GM19351 (cell line): ENCODE measurements at regions not wholly inside any gene's neighbourhood (a gene's known extent, or its start where the extent isn't known, plus 50 kb on each side); places are given as distances from the start of the nearest gene placed in this dataset.

Experiments
- ATAC-seq: cut with Tn5 transposase; IDR thresholded peaks from one replicate; pipeline ENCODE4 v1.9.1; 2021; ENCODE audit warnings: mild to moderate bottlenecking, moderate library complexity; ENCODE audit not compliant: unreplicated experiment

DNA sequence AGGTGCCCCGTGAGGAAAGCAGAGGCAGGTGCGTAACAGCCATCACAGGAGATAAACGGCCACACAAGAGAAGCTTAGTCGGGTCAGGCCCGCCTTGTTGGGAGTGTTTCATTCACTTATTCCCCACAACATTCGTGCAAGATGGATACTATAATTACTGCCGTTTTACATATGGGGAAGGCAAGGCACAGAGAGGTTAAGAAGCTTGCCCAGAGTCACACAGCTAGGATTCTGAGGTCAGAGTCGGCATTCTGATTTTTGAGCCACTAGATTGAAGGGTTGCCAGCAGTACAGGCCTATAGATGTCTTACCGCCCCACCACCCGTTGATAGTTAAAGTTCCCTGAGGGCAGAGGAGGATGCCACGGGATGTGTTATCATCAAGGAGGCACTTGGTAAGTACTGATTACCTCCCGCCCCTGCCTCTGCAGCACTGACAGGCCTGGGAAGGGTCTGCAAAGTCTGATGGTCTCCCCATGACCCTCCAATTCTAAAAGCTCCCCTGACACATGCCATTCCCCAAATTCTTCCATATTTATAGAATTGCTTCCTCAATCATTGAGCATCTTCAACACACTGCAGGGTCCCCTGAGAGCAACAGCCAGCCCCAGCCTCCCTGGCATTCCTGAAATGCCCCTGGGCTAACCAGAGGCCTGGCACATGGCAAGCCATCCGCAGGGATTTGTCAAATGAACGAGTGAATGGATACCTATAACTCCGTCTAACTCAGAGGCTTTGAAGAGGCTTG, 74.7 kb upstream of the CLDN14 start:
- ATAC-seq = no peak

DNA sequence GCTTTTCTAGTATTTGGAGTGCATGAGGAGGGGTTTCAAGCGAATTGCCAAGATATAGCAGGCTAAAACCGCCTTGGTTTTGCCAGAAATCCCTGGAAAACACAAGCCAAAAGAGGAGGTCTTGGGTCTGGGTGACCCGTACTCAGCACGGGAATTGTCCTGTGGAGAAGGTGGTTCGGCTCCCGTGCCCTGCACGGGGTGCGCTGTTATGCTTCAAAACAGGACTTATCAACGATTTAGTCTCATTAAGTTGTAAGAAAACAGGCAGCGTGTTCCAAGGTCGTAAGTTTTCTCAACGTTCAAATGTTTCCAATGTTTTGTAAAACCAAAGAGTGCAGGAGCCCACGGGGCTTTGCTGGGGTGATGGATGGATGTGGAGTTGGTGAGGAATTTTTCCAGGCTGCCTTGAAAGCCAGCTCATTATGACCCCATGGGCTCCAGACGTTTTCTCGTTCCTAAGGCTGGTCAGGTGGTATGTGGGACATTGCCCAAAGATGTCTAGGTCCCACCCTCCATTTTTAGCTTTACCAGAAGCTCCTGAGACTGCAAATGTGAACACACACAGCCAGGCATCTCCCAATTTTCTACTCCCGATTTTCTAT, 75.4 kb upstream of the CLDN14 start:
- no peak for ATAC-seq

DNA sequence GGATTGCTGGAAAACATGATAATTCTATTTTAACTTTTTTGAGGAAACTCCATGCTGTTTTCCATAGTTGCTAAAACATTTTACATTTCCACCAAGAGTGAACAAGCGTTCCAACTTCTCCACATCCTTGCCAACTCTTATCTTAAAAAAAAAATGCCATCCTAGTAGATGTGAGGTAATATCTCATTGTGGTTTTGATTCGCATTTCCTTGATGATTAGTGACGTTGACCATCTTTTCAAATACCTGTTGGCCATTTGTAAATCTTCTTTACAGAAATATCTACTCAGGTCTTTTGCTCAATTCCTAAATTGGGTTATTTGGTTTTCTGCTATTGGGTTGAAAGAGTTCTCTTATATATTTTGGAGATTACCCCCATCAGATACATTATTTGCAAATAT, 77.4 kb upstream of the CLDN14 start:
- ATAC-seq = no peak

DNA sequence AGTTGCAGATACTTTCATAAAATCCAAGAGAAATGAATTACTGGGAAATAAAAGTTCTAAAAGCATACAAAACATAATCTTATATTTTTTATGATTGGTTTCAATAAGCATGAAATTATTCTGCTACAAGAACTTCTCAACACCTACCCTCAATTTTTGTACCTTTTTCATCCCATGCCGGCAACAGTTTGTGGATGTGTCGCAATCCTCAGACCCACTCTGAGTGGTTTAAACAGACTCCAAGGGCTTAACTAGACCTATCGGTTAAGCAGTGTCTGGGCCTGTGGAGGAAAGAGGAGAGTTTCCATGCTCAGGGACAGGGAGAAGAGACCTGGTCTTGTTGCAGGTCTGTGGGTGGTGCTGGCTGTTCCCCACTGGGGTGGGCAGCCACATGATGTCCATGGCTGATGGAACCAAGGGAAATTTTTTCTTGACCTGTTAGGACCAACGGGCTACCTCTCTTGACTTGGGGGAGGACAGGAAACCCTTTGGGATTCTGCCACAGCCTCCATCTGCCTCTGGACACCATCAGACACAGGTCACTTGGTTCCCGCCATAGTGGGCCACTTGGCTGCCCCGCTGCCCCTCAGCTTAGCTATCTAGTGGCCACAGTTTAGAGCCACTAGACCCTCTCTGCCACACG, 81.1 kb upstream of the CLDN14 start:
- no peak for ATAC-seq

DNA sequence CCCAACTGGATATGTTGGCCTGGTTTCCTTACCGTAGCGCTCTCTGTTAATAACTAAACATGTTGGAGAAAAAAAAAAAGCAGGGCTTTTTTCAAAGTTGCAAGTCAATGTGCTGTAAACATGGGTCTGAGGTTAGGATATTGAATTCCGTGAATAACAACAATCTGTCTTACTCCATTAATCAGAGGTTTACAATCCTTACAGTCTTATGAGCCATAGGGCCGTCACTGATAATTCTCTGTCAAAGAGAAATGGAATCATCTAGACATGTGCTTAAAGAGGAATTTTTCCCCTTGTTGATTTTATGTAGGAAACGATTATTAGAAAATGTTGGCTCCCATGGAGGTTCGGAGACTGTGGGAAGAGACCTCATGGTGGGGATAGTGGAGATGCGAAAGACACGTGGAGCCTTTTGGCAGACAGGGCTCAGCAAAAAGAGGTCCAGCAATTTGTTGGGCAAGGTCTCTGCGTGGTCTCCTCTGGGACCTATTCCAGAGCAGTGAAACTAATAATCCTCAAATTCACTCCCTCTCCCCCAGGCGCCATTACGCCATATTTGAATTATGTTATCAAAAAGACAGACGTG, 83.5 kb upstream of the CLDN14 start:
- ATAC-seq = no peak

DNA sequence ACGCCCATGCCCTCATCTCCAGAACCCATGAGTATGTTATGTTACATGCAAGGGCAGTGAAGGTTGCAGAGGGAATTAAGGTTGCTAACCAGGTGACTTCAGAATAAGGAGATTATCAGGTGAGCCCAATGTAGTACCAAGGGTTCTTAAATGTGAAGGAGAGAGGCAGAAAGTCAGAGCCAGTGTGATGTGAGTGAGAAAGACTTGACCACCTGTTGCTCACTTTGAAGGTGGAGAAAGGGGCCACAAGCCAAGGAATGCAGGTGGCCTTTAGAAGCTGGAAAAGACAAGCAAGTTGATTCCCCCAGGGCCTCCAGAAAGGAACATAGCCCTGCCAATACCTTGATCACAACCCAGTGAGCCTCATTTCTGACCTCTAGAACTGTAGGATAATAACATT, 84.7 kb upstream of the CLDN14 start:
- ATAC-seq = no peak

DNA sequence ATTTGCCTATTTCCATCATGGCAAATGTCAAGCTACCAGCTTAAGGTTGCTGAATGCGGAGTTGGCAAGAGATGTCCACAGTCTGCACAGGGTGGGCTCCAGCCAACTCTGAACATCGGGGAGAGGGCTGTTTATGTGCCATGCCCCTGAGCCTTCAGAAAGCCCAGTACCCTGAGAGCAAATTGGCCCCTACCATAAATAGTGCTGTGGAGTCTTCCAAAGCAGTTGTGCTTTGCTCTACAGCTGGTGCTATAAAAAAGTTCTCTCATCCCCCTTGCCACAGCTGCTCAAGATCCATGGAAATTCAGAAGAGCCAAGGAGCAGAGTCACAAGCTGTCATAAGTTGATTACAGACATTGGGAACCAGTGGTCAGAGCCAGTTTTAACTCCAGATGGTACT, 85.6 kb upstream of the CLDN14 start:
- ATAC-seq = no peak

DNA sequence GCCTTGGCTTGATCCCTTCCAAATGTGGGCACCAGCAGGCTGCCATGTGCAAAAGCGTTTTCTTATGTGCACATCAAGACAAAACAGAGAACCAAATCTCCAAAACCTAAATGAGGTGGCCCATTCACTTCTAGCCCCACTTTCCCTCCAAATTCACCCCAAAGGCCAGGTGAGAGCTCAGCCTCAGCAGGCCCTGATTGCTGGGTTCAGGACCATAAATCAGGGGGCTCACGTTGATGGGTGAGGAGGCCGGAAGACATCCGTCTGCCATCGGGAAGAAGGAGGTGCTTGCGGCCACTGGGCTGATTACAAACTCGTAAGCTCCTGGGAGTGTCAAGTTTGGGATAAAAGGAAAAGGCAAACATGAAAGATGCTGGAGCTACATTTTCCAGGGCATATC, 86.7 kb upstream of the CLDN14 start:
- ATAC-seq = no peak

DNA sequence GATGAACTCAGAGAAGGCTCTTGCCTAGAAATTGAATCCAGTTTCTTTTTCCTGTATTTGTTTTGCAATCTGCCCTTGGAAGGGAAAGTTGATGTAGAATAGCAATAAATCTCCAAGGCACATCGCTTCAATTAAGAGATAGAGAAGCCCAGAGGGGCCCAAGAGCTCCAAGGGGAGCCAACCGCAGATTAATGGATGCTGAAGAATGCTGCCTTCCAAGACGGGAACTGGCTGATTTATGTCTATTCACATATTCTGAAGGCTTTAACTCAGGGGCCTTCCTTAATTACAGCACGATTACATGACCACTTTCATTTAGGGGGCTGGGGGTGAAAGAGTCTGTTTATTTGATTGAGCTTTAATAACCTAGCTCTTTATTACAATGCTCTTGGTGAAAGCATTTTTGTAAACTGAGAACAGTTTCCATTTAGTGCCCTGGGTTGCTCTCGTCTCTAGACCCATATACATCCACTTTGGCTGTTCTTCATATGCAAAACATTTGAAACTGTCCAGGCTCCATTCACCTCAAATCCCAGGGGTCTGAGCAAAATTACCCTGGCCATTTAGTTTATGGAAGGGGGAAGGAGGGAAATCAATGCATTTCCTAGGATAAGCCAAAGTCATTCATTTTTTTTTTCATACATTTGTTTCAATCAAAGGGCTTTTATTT, 87.4 kb upstream of the CLDN14 start:
- no peak for ATAC-seq

DNA sequence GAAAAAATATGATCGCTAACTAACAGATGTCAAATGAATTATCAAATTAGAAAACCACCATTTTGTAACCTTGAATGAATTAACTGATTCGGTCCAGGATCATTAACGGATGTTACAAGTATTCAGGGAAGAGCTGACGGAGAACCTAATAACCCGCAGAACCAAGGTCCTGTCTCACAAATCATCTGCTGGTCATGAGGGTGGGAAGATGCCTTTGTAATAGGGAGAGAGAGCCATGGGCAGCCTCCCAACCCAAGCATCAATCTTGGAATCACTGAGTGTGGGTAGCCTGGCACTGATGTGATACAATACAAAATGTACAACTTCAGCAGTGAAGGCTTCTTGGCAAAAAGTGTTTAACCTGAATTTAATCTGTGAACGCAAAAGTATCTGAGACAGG, 89.6 kb upstream of the CLDN14 start:
- ATAC-seq = no peak

DNA sequence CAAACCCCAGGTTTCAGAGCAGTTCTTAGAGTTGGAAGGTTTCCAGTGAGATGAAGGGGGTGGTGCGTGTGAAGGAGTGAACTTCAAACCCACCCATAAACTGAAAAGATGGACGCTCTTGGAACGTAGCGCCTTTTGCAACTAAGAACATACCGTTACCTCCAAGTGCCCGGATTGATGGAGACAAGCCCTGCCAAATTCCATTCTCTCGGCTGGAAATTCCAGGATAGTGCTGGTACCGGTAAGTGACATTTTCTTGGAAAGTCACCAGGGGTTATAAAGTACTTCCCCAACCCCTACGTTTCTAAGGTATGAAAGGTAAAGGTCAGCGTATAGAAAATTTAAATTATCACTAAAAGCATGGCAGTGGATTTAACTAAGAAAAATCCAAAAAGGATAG, 91.6 kb upstream of the CLDN14 start:
- no peak for ATAC-seq

DNA sequence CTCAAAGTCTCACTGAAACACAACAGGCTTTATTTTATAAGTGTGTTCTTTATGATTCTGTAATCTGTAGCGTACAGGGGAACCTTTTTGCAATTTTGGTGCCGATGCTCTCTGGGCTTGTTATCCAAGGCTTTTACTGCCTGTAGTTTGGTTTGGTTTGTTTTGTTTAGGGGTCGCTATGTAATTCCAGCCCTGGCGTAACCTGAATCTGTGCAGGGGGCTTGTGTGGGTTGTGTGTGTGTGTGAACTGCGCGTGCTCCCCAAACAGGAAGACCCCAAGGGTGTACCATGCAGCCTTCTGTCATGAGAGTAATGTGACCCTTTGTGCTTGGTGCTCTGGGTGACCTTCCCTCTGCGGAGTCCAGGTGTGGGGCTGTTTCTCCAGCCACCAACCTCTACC, 92.1 kb upstream of the CLDN14 start:
- ATAC-seq = no peak

DNA sequence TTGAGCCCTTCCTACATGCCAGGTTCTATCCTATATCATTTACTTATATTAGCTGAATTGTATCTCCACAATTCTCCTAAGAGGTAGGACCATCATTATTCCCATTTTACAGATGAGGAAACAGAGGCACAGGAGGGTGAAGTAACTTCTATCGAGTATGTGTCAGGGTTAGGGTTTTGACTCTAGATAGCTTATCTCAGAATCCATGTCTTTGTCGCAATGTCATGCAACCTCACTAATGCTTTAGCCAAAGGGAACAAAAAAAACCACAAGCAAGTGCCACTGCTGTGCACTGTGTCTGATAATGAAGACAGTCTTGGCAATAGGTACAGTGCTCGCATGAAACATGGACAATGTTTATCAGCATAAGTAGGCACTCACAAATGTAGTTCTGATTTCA, 95.4 kb upstream of the CLDN14 start:
- no peak for ATAC-seq

DNA sequence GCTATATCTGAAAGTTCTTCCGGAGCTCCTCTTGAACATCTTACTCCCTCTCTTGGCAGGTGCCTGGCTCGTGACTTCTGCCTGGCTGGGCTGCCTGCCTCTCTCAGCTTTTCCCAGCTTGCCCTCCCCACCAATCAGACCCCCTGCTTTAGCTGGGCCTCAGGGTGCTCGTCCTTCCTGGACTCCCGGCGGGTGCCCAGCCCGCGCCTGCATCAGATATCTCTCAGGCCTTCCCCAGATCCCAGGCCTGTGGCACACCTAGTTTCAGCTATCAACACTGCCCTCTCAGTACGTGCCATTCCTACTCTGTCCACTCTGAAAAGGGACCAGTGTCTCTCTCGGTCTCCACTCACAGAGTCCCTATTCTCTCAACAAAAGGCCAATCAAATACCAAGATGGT, 96.5 kb upstream of the CLDN14 start:
- no peak for ATAC-seq

DNA sequence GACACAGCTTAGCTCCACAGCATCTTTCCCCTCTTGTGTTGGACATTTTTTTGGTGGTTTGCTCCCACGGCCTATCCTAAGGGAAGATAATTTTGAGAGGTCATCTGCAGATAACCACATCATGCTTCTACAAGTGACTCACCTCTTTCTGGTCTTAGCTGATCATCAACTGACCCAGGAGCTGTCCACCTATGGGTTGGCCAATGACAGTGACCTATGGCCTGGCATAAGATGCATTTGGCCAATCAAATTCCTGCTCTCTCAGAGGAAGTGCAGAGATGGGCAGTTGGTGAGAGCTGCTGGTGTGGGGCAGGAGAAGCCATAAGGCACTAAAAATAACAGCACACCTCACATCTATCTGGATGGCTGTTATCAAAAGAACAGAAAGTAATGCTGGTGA, 100.0 kb upstream of the CLDN14 start:
- no peak for ATAC-seq

DNA sequence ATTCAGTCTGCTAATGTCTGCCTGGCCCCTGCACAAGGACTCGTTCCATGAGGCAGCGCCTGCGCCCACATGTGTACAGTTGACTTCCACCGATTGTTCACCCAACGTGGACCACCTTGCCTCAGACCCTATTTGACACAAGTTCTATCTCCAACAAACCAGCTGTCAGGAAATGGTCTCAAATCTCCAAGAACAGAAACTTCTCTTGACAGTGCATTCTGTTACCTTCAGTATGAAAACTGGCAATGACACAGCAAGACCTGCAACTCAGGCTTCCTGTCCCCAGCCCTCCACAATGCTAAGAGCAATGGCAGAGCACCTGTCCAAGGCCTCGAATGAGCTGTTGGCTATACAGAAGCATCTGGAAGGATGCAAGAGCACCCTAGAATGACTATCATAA, 102.3 kb upstream of the CLDN14 start:
- no peak for ATAC-seq

DNA sequence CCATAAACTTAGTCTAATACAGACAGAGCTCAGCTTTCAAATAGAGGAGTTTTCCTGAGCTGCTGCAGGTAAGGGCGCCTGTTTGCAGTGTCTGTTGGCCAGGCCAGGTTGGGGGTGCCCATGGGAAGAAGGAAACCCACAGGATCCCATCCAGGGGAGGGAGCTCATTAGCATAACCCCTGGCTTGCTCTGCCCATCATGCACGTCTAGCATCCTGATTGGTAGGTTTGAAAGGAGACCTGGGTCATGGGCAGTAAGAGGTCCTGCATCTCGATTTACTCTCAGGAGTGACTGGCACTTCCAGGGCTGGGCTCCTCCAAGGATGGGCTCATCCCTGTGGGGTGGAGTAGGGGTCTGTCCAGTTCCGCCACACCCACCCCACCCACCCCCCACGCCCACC, 103.7 kb upstream of the CLDN14 start:
- ATAC-seq = no peak

DNA sequence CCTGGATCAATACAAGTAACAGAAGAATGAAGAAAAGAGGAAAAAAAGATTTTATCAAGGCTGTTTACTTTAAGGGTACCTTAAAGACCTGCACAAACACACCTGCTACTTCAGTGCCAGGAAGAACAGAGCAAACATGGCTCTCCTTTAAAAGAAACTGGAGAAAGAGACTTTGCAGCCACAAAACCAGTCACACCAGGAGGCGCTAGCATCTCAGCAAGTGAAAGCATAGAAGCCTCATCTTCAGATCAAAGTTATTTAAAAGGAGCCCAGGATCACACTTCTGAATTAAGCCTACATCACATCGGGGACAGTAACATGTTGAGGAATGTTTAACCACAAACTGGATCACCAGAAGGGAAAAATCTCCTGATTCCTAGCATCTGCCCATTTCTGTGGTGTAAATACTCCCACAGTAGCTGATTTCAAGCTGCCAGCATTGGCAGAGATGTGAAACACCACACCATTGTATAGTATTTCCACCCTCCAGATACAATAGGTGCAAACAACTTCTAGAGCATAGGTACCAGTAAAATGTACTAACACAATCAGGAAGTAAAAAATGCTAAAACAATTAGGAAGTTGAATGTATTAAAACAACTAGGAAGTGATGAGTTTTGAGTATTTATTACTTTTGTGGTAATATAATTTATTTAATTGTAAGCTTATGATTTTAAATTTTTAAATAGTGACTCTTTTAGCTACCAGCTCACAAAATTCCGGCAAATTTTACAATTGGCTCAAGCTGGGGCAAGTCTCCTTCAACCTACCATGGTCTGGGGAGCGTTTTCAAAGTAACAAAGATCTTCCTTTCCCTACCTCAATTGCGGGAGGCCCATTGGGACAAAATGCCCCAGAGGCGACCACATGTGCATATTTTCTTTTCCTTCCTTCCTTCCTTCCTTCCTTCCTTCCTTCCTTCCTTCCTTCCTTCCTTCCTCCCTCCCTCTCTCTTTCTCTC, 105.3 kb upstream of the CLDN14 start:
- ATAC-seq = no peak

DNA sequence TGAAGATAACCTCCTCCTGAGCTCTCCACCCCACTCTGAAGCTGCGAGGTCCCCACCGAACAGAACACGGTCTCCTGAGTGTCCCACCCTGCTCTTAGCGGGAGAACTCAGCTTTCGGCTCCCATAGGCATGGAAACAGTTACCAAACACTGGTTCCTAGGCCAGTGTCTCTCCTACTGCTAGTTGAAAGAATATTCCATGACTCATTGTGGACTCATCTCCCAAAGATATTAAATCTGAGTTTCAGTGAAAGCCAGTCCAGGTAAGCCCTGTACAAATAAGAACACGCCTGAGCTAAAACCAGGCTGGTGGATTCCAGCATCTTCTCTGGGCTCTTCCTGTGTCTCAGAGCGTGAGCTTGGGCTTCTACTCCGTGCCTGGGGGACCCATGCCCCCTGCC, 107.5 kb upstream of the CLDN14 start:
- ATAC-seq = no peak

DNA sequence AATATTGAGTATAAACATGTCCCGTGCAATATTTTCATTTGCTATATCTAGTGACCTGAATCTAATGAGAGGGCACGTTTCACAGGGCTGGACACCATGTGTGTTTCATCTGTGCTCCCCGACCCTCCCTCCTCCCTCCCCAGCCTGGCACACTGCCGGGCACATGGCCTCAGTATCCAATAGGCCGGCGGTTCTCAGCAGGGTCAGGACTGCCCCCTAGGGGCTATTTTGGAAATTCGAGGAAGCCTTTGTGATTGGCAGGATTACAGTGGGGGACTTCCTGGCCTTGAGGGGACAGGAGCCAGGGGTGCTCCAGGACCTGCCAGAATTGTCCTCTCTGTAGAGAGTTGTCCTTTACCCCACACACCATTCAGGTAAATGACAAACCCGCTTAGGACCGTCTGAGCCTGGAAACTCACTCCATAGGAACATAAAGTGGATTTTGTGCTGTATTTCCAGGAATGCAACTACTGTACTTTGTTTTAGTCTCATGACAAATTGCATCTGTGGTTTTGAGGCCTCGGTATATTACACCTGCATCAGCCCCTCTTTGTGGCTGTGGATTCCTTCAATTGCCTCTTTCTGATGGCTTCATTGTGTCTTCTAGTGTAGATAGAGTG, 109.5 kb upstream of the SIM2 start:
- ATAC-seq = peak; percentile 55
